ENCODE measurements at regions not wholly inside any gene's neighbourhood (a gene's known extent, or its start where the extent isn't known, plus 50 kb on each side); places are given as distances from the start of the nearest gene placed in this dataset.

DNA sequence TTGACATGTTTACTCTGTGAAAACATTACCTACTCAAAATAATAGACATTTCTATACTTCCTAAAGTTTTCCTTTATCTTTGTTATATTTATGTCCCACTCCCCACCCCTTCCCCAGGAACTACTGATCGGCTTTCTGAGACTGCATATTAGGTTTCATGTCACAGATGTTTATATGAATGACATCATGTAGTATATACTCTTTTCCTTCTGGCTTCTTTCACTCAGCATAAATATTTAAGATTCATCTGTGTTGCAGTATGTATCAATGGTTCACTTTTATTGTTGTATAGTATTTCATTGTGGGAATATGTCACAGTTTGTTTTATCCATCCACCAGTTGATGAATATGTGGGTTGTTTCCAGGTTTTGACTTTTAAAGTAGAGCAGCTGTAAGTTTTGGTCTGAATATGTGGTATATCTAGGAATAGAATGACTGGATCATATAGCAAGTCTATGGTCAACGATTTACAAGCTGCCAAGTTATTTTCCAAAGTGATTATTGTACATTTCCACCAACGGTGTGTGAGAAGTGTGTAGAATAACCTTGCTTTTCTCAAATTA is 73.8 kb upstream of the CAV2 start:
- Histone ChIP-seq H3K27me3 (ENCODE audit: low read depth, low read length) (no peaks in the 10 kb centered on the region), H3K27ac (ENCODE audit: low read length) (no peak overlapping the region), H3K4me3 (ENCODE audit: low read depth in 1 of 2, low read length in 2 of 2) (no peak overlapping the region), H3K36me3 (ENCODE audit: control insufficient read depth in 1 of 2, insufficient read depth in 2 of 2, low read length in 2 of 2) (no peaks in the 10 kb centered on the region), H3K9me3 (ENCODE audit: control insufficient read depth in 1 of 2, low read length in 2 of 2) (no peaks in the 10 kb centered on the region), H3K4me1 (ENCODE audit: control insufficient read depth in 1 of 2, insufficient read depth in 2 of 2, low read length in 2 of 2) (no peaks in the 10 kb centered on the region)

DNA sequence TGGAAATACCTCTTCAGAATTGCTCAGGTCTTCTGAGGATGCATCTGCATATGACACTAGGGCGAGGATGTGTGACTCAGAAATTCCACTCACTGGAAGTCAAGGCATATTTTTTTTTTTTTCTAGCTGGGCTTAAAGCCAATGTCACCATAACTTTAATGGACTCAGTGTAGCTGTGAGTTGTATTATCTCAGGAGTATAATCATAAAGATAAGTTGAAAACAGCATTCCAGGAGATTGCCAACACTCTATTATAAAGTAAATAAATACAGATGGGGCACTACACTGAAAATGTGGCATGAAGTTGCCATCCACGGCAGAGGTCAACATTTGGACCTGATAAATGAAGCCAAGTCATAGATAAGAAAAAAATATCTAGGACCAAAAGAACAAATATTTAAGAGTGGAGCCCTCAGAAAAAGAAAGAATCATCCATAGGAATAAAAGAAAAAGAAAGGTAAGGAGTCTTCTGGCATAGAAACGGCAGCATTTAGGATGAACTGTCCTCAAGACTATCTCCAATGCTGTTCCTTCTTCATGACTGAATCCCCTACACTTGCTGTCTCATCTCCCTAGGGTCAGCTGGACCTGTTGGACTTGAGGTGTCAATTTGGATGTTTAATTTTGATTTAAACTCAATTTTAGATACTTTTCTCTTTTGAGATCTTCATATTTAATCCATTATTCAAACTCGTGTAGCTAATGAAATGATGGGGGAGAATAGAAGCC is 72.9 kb upstream of the CAV2 start:
- Histone ChIP-seq H3K36me3 (ENCODE audit: control insufficient read depth in 1 of 2, insufficient read depth in 2 of 2, low read length in 2 of 2) (no peaks in the 10 kb centered on the region), H3K27me3 (ENCODE audit: low read depth, low read length) (no peaks in the 10 kb centered on the region), H3K4me3 (ENCODE audit: low read depth in 1 of 2, low read length in 2 of 2) (no peak overlapping the region), H3K27ac (ENCODE audit: low read length) (no peak overlapping the region), H3K4me1 (ENCODE audit: control insufficient read depth in 1 of 2, insufficient read depth in 2 of 2, low read length in 2 of 2) (no peaks in the 10 kb centered on the region), H3K9me3 (ENCODE audit: control insufficient read depth in 1 of 2, low read length in 2 of 2) (no peaks in the 10 kb centered on the region)

DNA sequence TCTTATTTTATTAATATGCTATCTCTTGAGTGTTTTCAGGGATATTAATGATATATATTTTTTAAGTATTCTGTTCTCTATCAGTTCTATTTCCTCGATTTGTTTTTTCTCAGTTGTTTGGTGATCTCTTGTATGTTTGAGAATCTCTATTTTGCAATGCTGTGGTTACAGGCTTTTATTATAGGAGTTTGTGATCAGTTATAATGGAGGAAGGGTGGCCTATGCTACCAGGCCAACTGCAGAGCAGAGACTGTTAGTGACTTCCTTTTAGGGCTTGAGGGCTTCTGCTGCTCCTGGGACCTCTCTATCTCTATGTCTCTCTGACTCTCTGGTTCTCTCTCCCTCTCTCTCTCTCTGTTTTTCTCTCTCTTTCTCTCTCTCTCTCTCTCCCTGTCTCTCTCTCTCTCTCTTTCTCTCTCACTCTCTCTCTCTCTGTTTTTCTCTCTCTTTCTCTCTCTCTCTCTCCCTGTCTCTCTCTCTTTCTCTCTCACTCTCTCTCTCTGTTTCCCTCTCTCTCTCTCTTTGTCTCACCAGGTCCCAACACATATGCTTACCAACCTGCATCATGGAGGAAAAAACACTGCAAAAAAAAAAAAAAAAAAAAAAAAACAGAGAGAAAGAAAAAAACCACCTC is 69.4 kb upstream of the CAV2 start:
- no peaks in the 10 kb centered on the region for H3K4me1 ChIP-seq (ENCODE audit: control insufficient read depth in 1 of 2, insufficient read depth in 2 of 2, low read length in 2 of 2)
- no peaks in the 10 kb centered on the region for H3K36me3 ChIP-seq (ENCODE audit: control insufficient read depth in 1 of 2, insufficient read depth in 2 of 2, low read length in 2 of 2)
- no peaks in the 10 kb centered on the region for H3K9me3 ChIP-seq (ENCODE audit: control insufficient read depth in 1 of 2, low read length in 2 of 2)
- no peaks in the 10 kb centered on the region for H3K27me3 ChIP-seq (ENCODE audit: low read depth, low read length)
- no peak overlapping the region for H3K27ac ChIP-seq (ENCODE audit: low read length)
- H3K4me3 ChIP-seq (ENCODE audit: low read depth in 1 of 2, low read length in 2 of 2) = no peak overlapping the region

DNA sequence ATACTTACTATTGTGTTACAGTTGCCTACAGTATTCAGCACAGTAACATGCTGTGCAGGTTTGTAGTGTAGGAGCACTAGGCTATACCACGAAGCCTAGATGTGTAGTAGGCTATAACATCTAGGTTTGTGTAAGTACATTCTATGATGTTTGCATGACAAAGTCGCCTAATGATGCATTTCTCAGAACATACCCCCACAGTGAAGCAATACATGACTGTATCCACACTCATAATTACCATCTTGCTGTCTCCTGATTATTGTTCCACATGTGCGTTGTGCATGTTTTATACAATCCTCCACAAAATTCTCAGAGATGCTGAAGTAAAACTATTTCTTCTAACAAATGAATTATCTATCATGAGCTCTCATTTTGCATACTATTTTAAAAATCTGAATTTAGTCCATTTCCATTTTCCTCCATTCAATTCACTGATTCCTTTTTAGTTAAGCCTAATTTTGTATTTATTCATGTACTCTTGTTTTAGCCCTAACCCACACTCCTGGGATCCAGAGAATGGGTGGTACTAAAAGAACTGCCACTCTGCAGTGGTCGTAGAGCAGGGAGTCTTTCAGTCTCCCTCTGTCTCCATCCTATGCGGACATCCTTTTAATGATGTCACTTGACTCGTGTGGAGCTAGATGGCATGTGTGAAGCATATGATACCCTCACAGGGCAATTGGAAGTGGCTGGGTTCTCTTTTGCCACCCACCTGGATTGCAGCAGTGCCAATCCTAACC is 67.6 kb upstream of the CAV2 start:
- Histone ChIP-seq H3K4me1 (ENCODE audit: control insufficient read depth in 1 of 2, insufficient read depth in 2 of 2, low read length in 2 of 2) (no peaks in the 10 kb centered on the region), H3K27me3 (ENCODE audit: low read depth, low read length) (no peaks in the 10 kb centered on the region), H3K4me3 (ENCODE audit: low read depth in 1 of 2, low read length in 2 of 2) (no peak overlapping the region), H3K36me3 (ENCODE audit: control insufficient read depth in 1 of 2, insufficient read depth in 2 of 2, low read length in 2 of 2) (no peaks in the 10 kb centered on the region), H3K27ac (ENCODE audit: low read length) (no peak overlapping the region), H3K9me3 (ENCODE audit: control insufficient read depth in 1 of 2, low read length in 2 of 2) (no peaks in the 10 kb centered on the region)

DNA sequence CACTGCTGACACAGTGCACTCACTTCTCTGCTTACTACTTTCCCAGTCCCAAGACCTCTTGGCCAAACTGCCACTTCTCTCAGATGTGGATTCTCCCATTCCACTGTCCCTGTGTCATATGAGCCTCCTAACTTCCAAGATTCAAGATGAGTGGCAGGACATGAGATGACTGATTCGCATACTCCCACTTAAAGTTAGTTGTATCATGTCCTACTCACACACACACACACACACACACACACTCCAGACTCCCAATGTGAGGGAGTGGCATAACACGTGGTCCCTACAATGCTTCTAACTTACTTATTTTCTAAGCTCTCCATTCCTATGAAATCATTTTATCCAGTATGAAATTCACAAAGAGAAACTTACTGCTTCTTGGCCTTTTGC is 67.0 kb upstream of the CAV2 start:
- Histone ChIP-seq H3K4me3 (ENCODE audit: low read depth in 1 of 2, low read length in 2 of 2) (no peak overlapping the region), H3K4me1 (ENCODE audit: control insufficient read depth in 1 of 2, insufficient read depth in 2 of 2, low read length in 2 of 2) (no peaks in the 10 kb centered on the region), H3K36me3 (ENCODE audit: control insufficient read depth in 1 of 2, insufficient read depth in 2 of 2, low read length in 2 of 2) (no peaks in the 10 kb centered on the region), H3K9me3 (ENCODE audit: control insufficient read depth in 1 of 2, low read length in 2 of 2) (no peaks in the 10 kb centered on the region), H3K27ac (ENCODE audit: low read length) (no peak overlapping the region), H3K27me3 (ENCODE audit: low read depth, low read length) (no peaks in the 10 kb centered on the region)

DNA sequence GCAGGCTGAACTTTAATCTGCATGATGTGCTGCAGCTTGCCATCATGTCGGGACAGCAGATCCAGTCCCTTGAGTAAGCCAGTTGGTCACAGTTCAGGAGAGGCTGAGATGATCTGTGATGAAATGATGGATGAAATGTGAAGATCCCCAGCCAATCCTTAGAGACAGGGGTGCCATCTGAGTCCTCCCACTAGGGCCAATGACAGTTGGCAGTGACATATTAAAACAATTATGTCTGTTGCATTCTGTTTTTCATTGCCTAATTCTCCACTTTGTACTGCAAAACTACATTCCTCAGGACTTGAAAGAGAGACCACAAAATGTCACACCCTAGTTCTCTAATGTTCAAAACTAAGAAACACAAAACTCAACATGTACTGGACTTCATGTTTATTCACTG is 66.3 kb upstream of the CAV2 start:
- Histone ChIP-seq H3K4me1 (ENCODE audit: control insufficient read depth in 1 of 2, insufficient read depth in 2 of 2, low read length in 2 of 2) (no peaks in the 10 kb centered on the region), H3K27me3 (ENCODE audit: low read depth, low read length) (no peaks in the 10 kb centered on the region), H3K9me3 (ENCODE audit: control insufficient read depth in 1 of 2, low read length in 2 of 2) (no peaks in the 10 kb centered on the region), H3K4me3 (ENCODE audit: low read depth in 1 of 2, low read length in 2 of 2) (no peak overlapping the region), H3K36me3 (ENCODE audit: control insufficient read depth in 1 of 2, insufficient read depth in 2 of 2, low read length in 2 of 2) (no peaks in the 10 kb centered on the region), H3K27ac (ENCODE audit: low read length) (no peak overlapping the region)

DNA sequence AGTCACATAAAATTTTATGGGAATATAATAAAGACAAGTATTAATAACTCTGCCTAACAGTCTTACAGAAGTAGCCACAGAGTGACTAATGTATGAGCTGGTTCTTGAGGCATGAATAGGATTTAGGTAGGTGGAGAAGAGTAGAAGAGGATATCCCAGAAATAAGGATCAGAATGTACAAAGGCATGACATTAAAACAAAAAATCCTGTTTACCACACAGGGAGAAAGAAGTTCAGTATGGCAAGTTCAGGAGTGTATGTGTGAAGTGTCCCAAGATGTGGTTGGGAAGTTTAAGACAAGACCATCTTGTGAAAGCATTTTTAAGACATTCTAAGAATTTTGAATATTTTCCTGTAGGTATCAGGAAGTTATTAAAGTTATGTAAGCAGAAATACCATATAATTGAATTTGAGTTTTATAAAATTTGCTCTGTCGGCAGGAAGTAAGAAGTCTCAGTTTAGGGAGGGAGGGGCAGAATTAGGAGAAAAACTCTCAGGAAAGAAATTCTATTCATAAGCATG is 64.7 kb upstream of the CAV2 start:
- Histone ChIP-seq H3K36me3 (ENCODE audit: control insufficient read depth in 1 of 2, insufficient read depth in 2 of 2, low read length in 2 of 2) (no peaks in the 10 kb centered on the region), H3K27me3 (ENCODE audit: low read depth, low read length) (no peaks in the 10 kb centered on the region), H3K27ac (ENCODE audit: low read length) (no peak overlapping the region), H3K4me3 (ENCODE audit: low read depth in 1 of 2, low read length in 2 of 2) (no peak overlapping the region), H3K9me3 (ENCODE audit: control insufficient read depth in 1 of 2, low read length in 2 of 2) (no peaks in the 10 kb centered on the region), H3K4me1 (ENCODE audit: control insufficient read depth in 1 of 2, insufficient read depth in 2 of 2, low read length in 2 of 2) (no peaks in the 10 kb centered on the region)

DNA sequence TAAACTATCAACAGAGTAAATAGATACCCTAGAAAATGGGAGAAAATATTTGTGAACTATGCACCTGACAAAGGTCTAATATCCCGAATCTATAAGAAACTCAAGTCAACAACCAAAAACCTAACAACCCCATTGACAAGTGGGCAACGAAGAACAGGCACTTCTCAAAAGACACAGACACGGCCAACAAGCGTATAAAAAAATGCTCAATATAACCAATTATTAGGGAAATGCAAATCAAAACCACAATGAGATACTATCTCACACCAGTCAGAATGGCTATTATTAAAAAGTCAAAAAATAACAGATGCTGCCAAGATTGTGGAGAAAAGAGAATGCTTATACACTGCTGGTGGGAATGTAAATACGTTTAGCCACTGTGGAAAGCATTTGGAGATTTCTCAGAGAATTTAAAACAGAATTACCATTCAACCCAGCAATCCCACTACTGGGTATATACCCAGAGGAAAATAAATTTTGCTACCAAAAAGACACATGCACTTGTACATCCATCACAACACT is 63.2 kb upstream of the CAV2 start:
- Histone ChIP-seq H3K36me3 (ENCODE audit: control insufficient read depth in 1 of 2, insufficient read depth in 2 of 2, low read length in 2 of 2) (no peaks in the 10 kb centered on the region), H3K4me3 (ENCODE audit: low read depth in 1 of 2, low read length in 2 of 2) (no peak overlapping the region), H3K4me1 (ENCODE audit: control insufficient read depth in 1 of 2, insufficient read depth in 2 of 2, low read length in 2 of 2) (no peaks in the 10 kb centered on the region), H3K27me3 (ENCODE audit: low read depth, low read length) (no peaks in the 10 kb centered on the region), H3K27ac (ENCODE audit: low read length) (no peak overlapping the region), H3K9me3 (ENCODE audit: control insufficient read depth in 1 of 2, low read length in 2 of 2) (no peaks in the 10 kb centered on the region)

DNA sequence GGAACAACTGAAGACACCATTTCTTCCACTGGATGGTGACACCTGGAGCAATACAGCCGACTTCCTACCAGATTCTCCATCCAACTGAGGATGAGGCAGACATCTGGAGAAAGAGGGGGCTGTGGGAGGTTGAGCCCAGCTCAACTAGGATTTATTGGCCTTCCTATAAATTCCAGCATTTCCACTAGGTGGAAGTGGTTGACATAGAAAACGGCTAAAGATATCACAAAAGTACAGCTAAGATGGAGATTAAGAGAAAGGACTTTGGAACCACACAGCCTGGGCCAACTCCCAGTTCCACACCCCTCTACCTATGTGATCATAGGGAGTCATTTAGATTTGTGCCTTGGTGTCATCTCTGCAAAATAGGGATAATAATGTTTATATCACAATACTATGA is 61.3 kb upstream of the CAV2 start:
- H3K27me3 ChIP-seq (ENCODE audit: low read depth, low read length) = no peaks in the 10 kb centered on the region
- H3K27ac ChIP-seq (ENCODE audit: low read length) = no peak overlapping the region
- H3K4me3 ChIP-seq (ENCODE audit: low read depth in 1 of 2, low read length in 2 of 2) = no peak overlapping the region
- H3K4me1 ChIP-seq (ENCODE audit: control insufficient read depth in 1 of 2, insufficient read depth in 2 of 2, low read length in 2 of 2) = no peaks in the 10 kb centered on the region
- H3K36me3 ChIP-seq (ENCODE audit: control insufficient read depth in 1 of 2, insufficient read depth in 2 of 2, low read length in 2 of 2) = no peaks in the 10 kb centered on the region
- H3K9me3 ChIP-seq (ENCODE audit: control insufficient read depth in 1 of 2, low read length in 2 of 2) = no peaks in the 10 kb centered on the region

DNA sequence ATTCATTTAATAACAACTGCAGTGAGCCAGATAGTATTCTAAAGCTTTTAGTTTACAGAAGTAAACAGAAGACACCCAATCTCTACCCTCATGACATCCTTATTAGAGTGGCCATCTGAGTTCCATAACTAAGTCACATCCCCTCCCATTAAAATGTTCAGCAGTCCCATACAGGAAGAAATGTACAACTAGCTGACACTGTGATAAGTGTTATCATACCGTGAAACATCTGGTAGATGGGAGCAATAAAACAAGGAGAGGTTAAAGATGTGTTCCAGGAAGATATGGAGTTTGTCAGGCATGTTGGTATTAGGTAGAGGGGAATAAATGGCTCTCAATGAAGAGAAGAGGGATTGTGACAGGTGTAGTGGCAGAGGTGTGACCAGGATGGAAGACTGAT is 60.5 kb upstream of the CAV2 start:
- no peaks in the 10 kb centered on the region for H3K36me3 ChIP-seq (ENCODE audit: control insufficient read depth in 1 of 2, insufficient read depth in 2 of 2, low read length in 2 of 2)
- no peaks in the 10 kb centered on the region for H3K27me3 ChIP-seq (ENCODE audit: low read depth, low read length)
- H3K27ac ChIP-seq (ENCODE audit: low read length) = no peak overlapping the region
- H3K9me3 ChIP-seq (ENCODE audit: control insufficient read depth in 1 of 2, low read length in 2 of 2) = no peaks in the 10 kb centered on the region
- H3K4me1 ChIP-seq (ENCODE audit: control insufficient read depth in 1 of 2, insufficient read depth in 2 of 2, low read length in 2 of 2) = no peaks in the 10 kb centered on the region
- no peak overlapping the region for H3K4me3 ChIP-seq (ENCODE audit: low read depth in 1 of 2, low read length in 2 of 2)

DNA sequence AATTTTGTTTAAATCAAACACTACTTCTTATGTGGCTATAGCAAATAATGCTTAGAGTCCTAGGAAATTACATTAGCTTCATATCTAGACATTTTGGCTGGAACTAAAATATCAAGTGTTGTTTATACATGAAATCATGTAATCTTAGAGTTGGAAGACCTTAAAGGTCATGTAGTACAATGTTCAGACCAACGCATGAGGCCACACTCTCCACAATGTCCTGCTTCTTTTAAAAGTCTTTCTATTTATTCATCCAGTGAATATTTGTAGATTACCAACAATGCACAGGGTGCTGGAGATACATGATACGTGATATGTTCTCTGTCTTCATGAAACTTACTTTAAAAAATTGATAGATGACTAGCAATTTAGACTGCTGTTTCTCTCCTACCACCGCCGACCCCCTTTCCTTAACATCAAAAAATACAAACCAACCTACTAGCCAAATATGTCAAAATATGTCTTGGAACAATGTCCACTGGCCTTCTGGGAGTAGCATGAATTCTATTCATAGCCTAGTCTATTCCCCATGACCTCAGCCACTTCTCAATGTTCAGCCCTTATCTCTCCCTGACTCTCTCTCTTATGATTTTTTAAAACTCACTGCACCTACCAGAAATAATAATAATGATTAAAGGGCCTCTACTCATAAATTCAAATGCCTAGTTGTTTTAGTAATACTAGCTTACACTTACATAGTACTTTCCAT is 59.5 kb upstream of the CAV2 start:
- no peak overlapping the region for H3K4me3 ChIP-seq (ENCODE audit: low read depth in 1 of 2, low read length in 2 of 2)
- no peaks in the 10 kb centered on the region for H3K27me3 ChIP-seq (ENCODE audit: low read depth, low read length)
- no peak overlapping the region for H3K27ac ChIP-seq (ENCODE audit: low read length)
- no peaks in the 10 kb centered on the region for H3K4me1 ChIP-seq (ENCODE audit: control insufficient read depth in 1 of 2, insufficient read depth in 2 of 2, low read length in 2 of 2)
- no peaks in the 10 kb centered on the region for H3K36me3 ChIP-seq (ENCODE audit: control insufficient read depth in 1 of 2, insufficient read depth in 2 of 2, low read length in 2 of 2)
- no peaks in the 10 kb centered on the region for H3K9me3 ChIP-seq (ENCODE audit: control insufficient read depth in 1 of 2, low read length in 2 of 2)
